HCT116 (cell line): ENCODE measurements at regions not wholly inside any gene's neighbourhood (a gene's known extent, or its start where the extent isn't known, plus 50 kb on each side); places are given as distances from the start of the nearest gene placed in this dataset.

Experiments
- ATAC-seq: fragments of 200-7000 bp; cut with Tn5 transposase; 2 replicates; pipeline ENCODE4 v1.9.1; 2020; ENCODE audit warnings: mild to moderate bottlenecking, moderate library complexity
- BruUV-seq: library from RNA; stranded (reverse); fragments of 400-500 nt; replicated peaks from 2 replicates; lab custom pipeline; 2021; lab: Mats Ljungman, UMichigan
- CTCF ChIA-PET: fragments of 300-600 bp; sonication (Branson Sonifier 250); formaldehyde crosslinking; loops from one replicate; lab custom pipeline; 2021; ENCODE audit warnings: antibody characterized with exemption; lab: Charles Lee
- POLR2A ChIA-PET: fragments of 300-600, 350-600 bp; sonication (Branson Sonifier 250); formaldehyde crosslinking; loops from one replicate; lab custom pipeline; 2021; ENCODE audit warnings: antibody characterized with exemption; lab: Charles Lee
- RAD21 ChIA-PET, 2 experiments: fragments of 300-600 bp; sonication (Branson Sonifier 250); formaldehyde crosslinking; loops; one replicate each; lab custom pipeline; 2023; ENCODE audit warnings: low total read pairs in 2 of 2; ENCODE audit not compliant: uncharacterized antibody in 2 of 2, unreplicated experiment in 2 of 2, low non-redundant PET in 1 of 2; lab: Charles Lee
- DNase-seq: peaks from one replicate; pipeline ENCODE4 v3.0.0-alpha.2; 2010; ENCODE audit warnings: low read depth, low spot score
- H2AFZ ChIP-seq: fragments of 200-600 bp; shearing (Covaris generic), sonication (generic); 2 replicates; pipeline ENCODE4 v1.6.1; 2017; ENCODE audit warnings: low read depth, mixed run types, mixed read lengths, antibody characterized with exemption, low read length; ENCODE audit not compliant: poor library complexity, severe bottlenecking
- H3K27ac ChIP-seq: 2 replicates; pipeline ENCODE4 v1.5.1; 2012; ENCODE audit warnings: low read depth, low read length
- H3K27me3 ChIP-seq: fragments of 200-600 bp; sonication (generic); 2 replicates; pipeline ENCODE4 v1.6.1; 2016; ENCODE audit warnings: mixed run types, low read length, mixed read lengths; ENCODE audit not compliant: insufficient read depth
- H3K36me3 ChIP-seq, 2 experiments: fragments of 200-500 bp in 1 of 2; fragments of 200-600 bp in 1 of 2; sonication (Bioruptor generic) in 1 of 2; sonication (generic) in 1 of 2; 2 replicates each; pipeline versions ENCODE4 v1.5.1 to v1.6.1; 2014 to 2016; ENCODE audit warnings: low read length in 2 of 2, inconsistent platforms in 1 of 2, mixed read lengths in 1 of 2, mixed run types in 1 of 2; ENCODE audit not compliant: insufficient read depth in 2 of 2, control insufficient read depth in 1 of 2
- H3K4me1 ChIP-seq, 2 experiments: fragments of 200-600 bp in 1 of 2; sonication (generic) in 1 of 2; 2 replicates each; pipeline versions ENCODE4 v1.5.1 to v1.6.1; 2012 to 2017; ENCODE audit warnings: low read length in 2 of 2, inconsistent platforms in 1 of 2, mild to moderate bottlenecking in 1 of 2, mixed read lengths in 1 of 2, mixed run types in 1 of 2, moderate library complexity in 1 of 2; ENCODE audit not compliant: insufficient read depth in 2 of 2, control insufficient read depth in 1 of 2
- H3K4me2 ChIP-seq: fragments of 200-600 bp; sonication (generic); 2 replicates; pipeline ENCODE4 v1.6.1; 2017; ENCODE audit warnings: mixed run types, low read length, mixed read lengths
- H3K4me3 ChIP-seq, 2 experiments: fragments of 200-600 bp in 1 of 2; sonication (generic) in 1 of 2; replicated peaks in 1 of 2; 2 replicates each; pipeline ENCODE4 v1.5.1; 2011 to 2016; ENCODE audit warnings: low read length in 2 of 2, control low read depth in 1 of 2, low read depth in 1 of 2, mild to moderate bottlenecking in 1 of 2, mixed read lengths in 1 of 2, mixed run types in 1 of 2
- H3K79me2 ChIP-seq: fragments of 200-600 bp; sonication (generic); 2 replicates; pipeline ENCODE4 v1.6.1; 2017; ENCODE audit warnings: mild to moderate bottlenecking, mixed run types, low read length, moderate library complexity, mixed read lengths; ENCODE audit not compliant: insufficient read depth
- H3K9ac ChIP-seq: fragments of 200-600 bp; sonication (generic); 2 replicates; pipeline ENCODE4 v1.6.1; 2016; ENCODE audit warnings: low read length, mixed read lengths
- H3K9me2 ChIP-seq: fragments of 200-600 bp; sonication (generic), shearing (Covaris generic); 2 replicates; pipeline ENCODE4 v1.6.1; 2017; ENCODE audit warnings: mixed run types, mild to moderate bottlenecking, moderate library complexity; ENCODE audit not compliant: insufficient read depth
- H3K9me3 ChIP-seq, 2 experiments: fragments of 200-500 bp in 1 of 2; fragments of 200-600 bp in 1 of 2; sonication (Bioruptor generic) in 1 of 2; sonication (generic) in 1 of 2; 2 replicates each; pipeline ENCODE4 v1.6.1; 2014 to 2017; ENCODE audit warnings: low read length in 2 of 2, mixed read lengths in 2 of 2, inconsistent platforms in 1 of 2, low read depth in 1 of 2, mild to moderate bottlenecking in 1 of 2, mixed run types in 1 of 2, moderate library complexity in 1 of 2; ENCODE audit not compliant: control insufficient read depth in 1 of 2, insufficient read depth in 1 of 2
- H4K20me1 ChIP-seq: fragments of 200-600 bp; sonication (generic), shearing (Covaris generic); 2 replicates; pipeline ENCODE4 v1.6.1; 2017; ENCODE audit warnings: mixed run types, mild to moderate bottlenecking, moderate library complexity; ENCODE audit not compliant: insufficient read depth
- CEBPB ChIP-seq: IDR thresholded peaks from 2 replicates; pipeline ENCODE4 v1.6.1; 2012; ENCODE audit warnings: low read depth
- EGR1 ChIP-seq: IDR thresholded peaks from 2 replicates; pipeline ENCODE4 v1.6.1; 2012; ENCODE audit warnings: low read depth
- ELF1 ChIP-seq: IDR thresholded peaks from 2 replicates; pipeline ENCODE4 v1.6.1; 2012; ENCODE audit warnings: low read depth, borderline replicate concordance
- EZH2 ChIP-seq: fragments of 200-600 bp; sonication (generic); IDR thresholded peaks from 2 replicates; pipeline ENCODE4 v1.6.1; 2017; ENCODE audit warnings: antibody characterized with exemption, mixed run types
- EZH2phosphoT487 ChIP-seq: fragments of 200-600 bp; IDR thresholded peaks from 2 replicates; pipeline ENCODE4 v1.6.1; 2018; ENCODE audit warnings: antibody characterized with exemption, borderline replicate concordance
- JUND ChIP-seq: IDR thresholded peaks from 2 replicates; pipeline ENCODE4 v1.6.1; 2012
- POLR2A ChIP-seq: IDR thresholded peaks from 2 replicates; pipeline ENCODE4 v1.7.0; 2011; ENCODE audit warnings: borderline replicate concordance; ENCODE audit not compliant: insufficient read depth, insufficient read length; ENCODE audit errors: extremely low read depth
- POLR2AphosphoS5 ChIP-seq: IDR thresholded peaks from 2 replicates; pipeline ENCODE4 v1.6.1; 2011; ENCODE audit warnings: mild to moderate bottlenecking, low read depth, low read length, moderate library complexity
- SIN3A ChIP-seq: IDR thresholded peaks from 2 replicates; pipeline ENCODE4 v1.6.1; 2012; ENCODE audit warnings: low read depth
- SP1 ChIP-seq: IDR thresholded peaks from 2 replicates; pipeline ENCODE4 v1.6.1; 2012; ENCODE audit warnings: low read depth
- TCF7L2 ChIP-seq: IDR thresholded peaks from 2 replicates; pipeline ENCODE4 v1.7.0; 2011; ENCODE audit warnings: borderline replicate concordance, inconsistent platforms; ENCODE audit not compliant: insufficient read depth, insufficient read length; ENCODE audit errors: extremely low read depth
- YY1 ChIP-seq: IDR thresholded peaks from 2 replicates; pipeline ENCODE4 v1.6.1; 2011; ENCODE audit warnings: low read length, low read depth, moderate library complexity, mild to moderate bottlenecking; ENCODE audit not compliant: insufficient replicate concordance; ENCODE audit errors: extremely low read depth
- ZFX ChIP-seq: fragments of 450-650 bp; IDR thresholded peaks from 2 replicates; pipeline ENCODE4 v1.6.1; 2017
- intact Hi-C: fragments of 100-400 bp; cut with micrococcal nuclease; formaldehyde crosslinking; loops from 2 replicates; pipeline ENCODE4 v1.10.0; 2022
- TF ChIP-seq, protein P1 (sequence below), 3 experiments: fragments of 200-600 bp in 1 of 3; sonication (generic) in 1 of 3; IDR thresholded peaks in 2 of 3; conservative IDR thresholded peaks in 1 of 3; 2 replicates each; pipeline ENCODE4 v1.5.1; 2012 to 2017; ENCODE audit warnings: low read depth in 2 of 3, low read length in 2 of 3, antibody characterized with exemption in 1 of 3, borderline replicate concordance in 1 of 3, control low read depth in 1 of 3, mild to moderate bottlenecking in 1 of 3, mixed read lengths in 1 of 3, mixed run types in 1 of 3, moderate library complexity in 1 of 3; ENCODE audit not compliant: insufficient read depth in 1 of 3
- TF ChIP-seq, protein P2 (sequence below): IDR thresholded peaks from 2 replicates; pipeline ENCODE4 v1.6.1; 2011; ENCODE audit warnings: mild to moderate bottlenecking, low read length, moderate library complexity; ENCODE audit not compliant: insufficient replicate concordance; ENCODE audit errors: extremely low read depth

DNA sequence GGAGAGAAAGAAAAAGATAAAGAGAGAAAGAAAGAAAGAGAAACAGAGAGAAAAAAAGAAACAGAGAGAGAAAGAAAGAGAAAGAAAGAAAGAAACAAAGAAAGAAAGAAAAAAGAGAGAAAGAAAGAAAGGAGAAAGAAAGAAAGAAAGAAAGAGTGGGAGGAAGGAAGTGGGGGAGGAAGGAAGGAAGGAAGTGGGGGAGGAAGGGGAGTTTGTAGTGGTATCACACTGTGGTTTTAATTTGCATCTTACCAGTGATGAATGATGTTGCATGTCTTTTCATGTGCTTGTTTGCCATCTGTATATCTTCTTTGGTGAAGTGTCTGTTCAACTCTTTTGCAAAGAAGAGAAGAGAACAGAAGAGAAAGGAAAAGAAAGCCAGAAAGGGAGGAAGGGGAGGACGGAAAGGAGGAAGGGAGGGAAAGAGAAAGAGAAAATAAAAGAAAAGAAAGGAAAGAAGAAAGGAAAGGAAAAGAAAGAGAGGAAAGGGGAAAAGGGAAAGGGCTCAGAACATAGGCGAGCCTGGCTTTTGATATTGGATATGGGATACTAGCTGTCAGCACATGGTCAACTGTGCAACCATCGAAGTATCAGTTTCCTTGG is 79.2 kb upstream of the FRMD4A start:
- no peak overlapping the region for H2AFZ ChIP-seq
- no peak for TF ChIP-seq JUND
- no peak for TF ChIP-seq EGR1
- no peak for TF ChIP-seq EZH2phosphoT487
- no peak for TF ChIP-seq TCF7L2
- TF ChIP-seq SIN3A, result no peak
- TF ChIP-seq ZFX, result no peak
- no peak for TF ChIP-seq EZH2
- TF ChIP-seq, protein P1, sequence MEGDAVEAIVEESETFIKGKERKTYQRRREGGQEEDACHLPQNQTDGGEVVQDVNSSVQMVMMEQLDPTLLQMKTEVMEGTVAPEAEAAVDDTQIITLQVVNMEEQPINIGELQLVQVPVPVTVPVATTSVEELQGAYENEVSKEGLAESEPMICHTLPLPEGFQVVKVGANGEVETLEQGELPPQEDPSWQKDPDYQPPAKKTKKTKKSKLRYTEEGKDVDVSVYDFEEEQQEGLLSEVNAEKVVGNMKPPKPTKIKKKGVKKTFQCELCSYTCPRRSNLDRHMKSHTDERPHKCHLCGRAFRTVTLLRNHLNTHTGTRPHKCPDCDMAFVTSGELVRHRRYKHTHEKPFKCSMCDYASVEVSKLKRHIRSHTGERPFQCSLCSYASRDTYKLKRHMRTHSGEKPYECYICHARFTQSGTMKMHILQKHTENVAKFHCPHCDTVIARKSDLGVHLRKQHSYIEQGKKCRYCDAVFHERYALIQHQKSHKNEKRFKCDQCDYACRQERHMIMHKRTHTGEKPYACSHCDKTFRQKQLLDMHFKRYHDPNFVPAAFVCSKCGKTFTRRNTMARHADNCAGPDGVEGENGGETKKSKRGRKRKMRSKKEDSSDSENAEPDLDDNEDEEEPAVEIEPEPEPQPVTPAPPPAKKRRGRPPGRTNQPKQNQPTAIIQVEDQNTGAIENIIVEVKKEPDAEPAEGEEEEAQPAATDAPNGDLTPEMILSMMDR (IDR thresholded peaks at IDR 0.05 in 2 of 3, conservative IDR thresholded peaks at IDR 0.05 in 1 of 3; ENCODE audit: borderline replicate concordance in 1 of 3, insufficient read depth in 1 of 3, low read depth in 2 of 3, low read length in 2 of 3), result no peak
- no peak for TF ChIP-seq POLR2AphosphoS5
- TF ChIP-seq SP1, result no peak
- TF ChIP-seq ELF1, result no peak
- TF ChIP-seq, protein P2, sequence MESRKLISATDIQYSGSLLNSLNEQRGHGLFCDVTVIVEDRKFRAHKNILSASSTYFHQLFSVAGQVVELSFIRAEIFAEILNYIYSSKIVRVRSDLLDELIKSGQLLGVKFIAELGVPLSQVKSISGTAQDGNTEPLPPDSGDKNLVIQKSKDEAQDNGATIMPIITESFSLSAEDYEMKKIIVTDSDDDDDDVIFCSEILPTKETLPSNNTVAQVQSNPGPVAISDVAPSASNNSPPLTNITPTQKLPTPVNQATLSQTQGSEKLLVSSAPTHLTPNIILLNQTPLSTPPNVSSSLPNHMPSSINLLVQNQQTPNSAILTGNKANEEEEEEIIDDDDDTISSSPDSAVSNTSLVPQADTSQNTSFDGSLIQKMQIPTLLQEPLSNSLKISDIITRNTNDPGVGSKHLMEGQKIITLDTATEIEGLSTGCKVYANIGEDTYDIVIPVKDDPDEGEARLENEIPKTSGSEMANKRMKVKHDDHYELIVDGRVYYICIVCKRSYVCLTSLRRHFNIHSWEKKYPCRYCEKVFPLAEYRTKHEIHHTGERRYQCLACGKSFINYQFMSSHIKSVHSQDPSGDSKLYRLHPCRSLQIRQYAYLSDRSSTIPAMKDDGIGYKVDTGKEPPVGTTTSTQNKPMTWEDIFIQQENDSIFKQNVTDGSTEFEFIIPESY, result no peak
- no peak for TF ChIP-seq CEBPB
- no peak for TF ChIP-seq POLR2A
- TF ChIP-seq YY1, result no peak
- H3K27me3 ChIP-seq, result peaks cover 72% of the 10 kb centered on the region
- POLR2A ChIA-PET, result no interaction called here
- no peaks in the 10 kb centered on the region for H3K9me2 ChIP-seq
- H4K20me1 ChIP-seq, result no peaks in the 10 kb centered on the region; the same call in 1 of the 2 replicates
- no peak overlapping the region for H3K4me3 ChIP-seq
- no peaks in the 10 kb centered on the region for H3K79me2 ChIP-seq
- no peak overlapping the region for H3K4me2 ChIP-seq
- CTCF ChIA-PET, result no interaction called here
- RAD21 ChIA-PET, result no interaction called here
- no peaks in the 10 kb centered on the region for H3K4me1 ChIP-seq
- no peak for ATAC-seq
- no peak for DNase-seq
- H3K27ac ChIP-seq, result no peak overlapping the region
- intact Hi-C loops, result no loop called here
- no peaks in the 10 kb centered on the region for H3K36me3 ChIP-seq
- H3K9ac ChIP-seq, result no peak overlapping the region
- BruUV-seq, result no TSS peak
- H3K9me3 ChIP-seq, result no peaks in the 10 kb centered on the region
